ENCODE measurements at regions not wholly inside any gene's neighbourhood (a gene's known extent, or its start where the extent isn't known, plus 50 kb on each side); places are given as distances from the start of the nearest gene placed in this dataset.

GRCh38 chr2:65716698-65717097, 284.3 kb upstream of the SPRED2 start:
- DNase-seq: no peak

- DNase-seq: no peak
These were observed 282.9 kb upstream of the SPRED2 start for GRCh38 chr2:65715323-65715722.

- no peak for DNase-seq
These were observed 282.5 kb upstream of the SPRED2 start for GRCh38 chr2:65714866-65715265.

GRCh38 chr2:65711863-65712262, 279.5 kb upstream of the SPRED2 start:
- no peak for DNase-seq

GRCh38 chr2:65710779-65711295, 278.4 kb upstream of the SPRED2 start:
- peak; percentile 22 for DNase-seq

- DNase-seq: no peak
These were observed 278.0 kb upstream of the SPRED2 start for GRCh38 chr2:65710356-65710755.

- no peak for DNase-seq
These were observed 275.7 kb upstream of the SPRED2 start for GRCh38 chr2:65708086-65708485.

GRCh38 chr2:65706411-65706810, 274.0 kb upstream of the SPRED2 start:
- no peak for DNase-seq

GRCh38 chr2:65701191-65701590, 268.8 kb upstream of the SPRED2 start:
- DNase-seq: no peak

- DNase-seq: no peak
These were observed 268.3 kb upstream of the SPRED2 start for GRCh38 chr2:65700720-65701119.

GRCh38 chr2:65700004-65700651, 267.7 kb upstream of the SPRED2 start:
- DNase-seq: no peak

- no peak for DNase-seq
These were observed 259.4 kb upstream of the SPRED2 start for GRCh38 chr2:65691816-65692215.

- no peak for DNase-seq
These were observed 255.9 kb upstream of the SPRED2 start for GRCh38 chr2:65688141-65688886.

GRCh38 chr2:65687614-65688013, 255.2 kb upstream of the SPRED2 start:
- no peak for DNase-seq

- DNase-seq: no peak
These were observed 254.6 kb upstream of the SPRED2 start for GRCh38 chr2:65686928-65687521.

- peak; percentile 11 for DNase-seq
These were observed 249.1 kb upstream of the SPRED2 start for GRCh38 chr2:65681503-65681902.

GRCh38 chr2:65678779-65679391, 246.5 kb upstream of the SPRED2 start:
- DNase-seq: no peak

GRCh38 chr2:65675350-65675749, 243.0 kb upstream of the SPRED2 start:
- DNase-seq: no peak

GRCh38 chr2:65671670-65672242, 239.4 kb upstream of the SPRED2 start:
- DNase-seq: no peak

- DNase-seq: no peak
These were observed 237.2 kb upstream of the SPRED2 start for GRCh38 chr2:65669574-65669973.

- no peak for DNase-seq
These were observed 236.3 kb upstream of the SPRED2 start for GRCh38 chr2:65668744-65669143.

GRCh38 chr2:65666156-65666725, 233.8 kb upstream of the SPRED2 start:
- no peak for DNase-seq

GRCh38 chr2:65664931-65665330, 232.5 kb upstream of the SPRED2 start:
- DNase-seq: no peak
